DND-41 (cell line): ENCODE measurements at regions not wholly inside any gene's neighbourhood (a gene's known extent, or its start where the extent isn't known, plus 50 kb on each side); places are given as distances from the start of the nearest gene placed in this dataset.

Source experiments
- CTCF ChIP-seq: IDR thresholded peaks from 2 replicates; pipeline ENCODE4 v1.5.1; 2012; ENCODE audit warnings: borderline replicate concordance, low read length, moderate library complexity, mild to moderate bottlenecking; ENCODE audit not compliant: poor library complexity, severe bottlenecking; ENCODE audit errors: extremely low read depth
- EZH2 ChIP-seq: IDR thresholded peaks from 3 replicates; pipeline ENCODE4 v1.6.1; 2012; ENCODE audit warnings: borderline replicate concordance, low read depth, mild to moderate bottlenecking, moderate library complexity, low read length, inconsistent platforms; ENCODE audit not compliant: severe bottlenecking

- TF ChIP-seq EZH2 (no peak), CTCF (no peak)
These were observed 132.4 kb upstream of the MEF2C start for GRCh38 chr5:89015409-89015808.
